Suprapubic skin (tissue), 4 donors: ENCODE measurements at regions not wholly inside any gene's neighbourhood (a gene's known extent, or its start where the extent isn't known, plus 50 kb on each side); places are given as distances from the start of the nearest gene placed in this dataset.

Source experiments
- EP300 ChIP-seq: sonication (generic); formaldehyde crosslinking; IDR thresholded peaks from one replicate; pipeline ENCODE4 v1.6.1; 2017; ENCODE audit warnings: antibody characterized with exemption
- POLR2A ChIP-seq, 2 donors: fragments of 450-650 bp; IDR thresholded peaks; one replicate each; pipeline ENCODE4 v1.6.1; 2017; ENCODE audit warnings: antibody characterized with exemption in 2 of 2, mild to moderate bottlenecking in 2 of 2, moderate library complexity in 2 of 2
- POLR2AphosphoS5 ChIP-seq, 3 donors: sonication (generic); formaldehyde crosslinking; IDR thresholded peaks; one replicate each; pipeline ENCODE4 v1.6.1; 2017; ENCODE audit warnings: antibody characterized with exemption in 3 of 3
- TF ChIP-seq, protein P1 (sequence below), 2 donors: fragments of 200-600 bp in 1 of 2; fragments of 450-650 bp in 1 of 2; sonication (generic) in 1 of 2; IDR thresholded peaks; one replicate each; pipeline ENCODE4 v1.5.1; 2016 to 2019; ENCODE audit warnings: antibody characterized with exemption in 2 of 2, mild to moderate bottlenecking in 1 of 2, moderate library complexity in 1 of 2

DNA sequence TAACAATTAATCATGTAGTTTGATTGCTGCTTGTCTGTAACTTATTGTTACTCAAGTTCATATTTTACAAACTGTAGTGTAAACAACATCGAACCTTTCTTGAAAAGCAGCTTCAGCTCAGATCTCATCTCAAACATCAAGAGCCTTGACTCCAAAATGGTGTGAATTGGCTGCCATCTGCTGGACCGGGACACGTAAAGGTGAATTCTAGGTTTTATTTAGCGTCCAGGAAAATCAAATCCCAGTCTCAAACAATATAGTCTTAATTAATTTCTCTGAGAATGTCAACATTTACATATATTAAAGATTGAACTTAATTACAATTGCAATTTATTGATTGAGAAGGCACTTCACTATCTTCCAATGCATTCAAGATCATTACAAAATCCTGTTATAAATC lies 453.0 kb downstream of the GALR1 start:
- TF ChIP-seq, protein P1, sequence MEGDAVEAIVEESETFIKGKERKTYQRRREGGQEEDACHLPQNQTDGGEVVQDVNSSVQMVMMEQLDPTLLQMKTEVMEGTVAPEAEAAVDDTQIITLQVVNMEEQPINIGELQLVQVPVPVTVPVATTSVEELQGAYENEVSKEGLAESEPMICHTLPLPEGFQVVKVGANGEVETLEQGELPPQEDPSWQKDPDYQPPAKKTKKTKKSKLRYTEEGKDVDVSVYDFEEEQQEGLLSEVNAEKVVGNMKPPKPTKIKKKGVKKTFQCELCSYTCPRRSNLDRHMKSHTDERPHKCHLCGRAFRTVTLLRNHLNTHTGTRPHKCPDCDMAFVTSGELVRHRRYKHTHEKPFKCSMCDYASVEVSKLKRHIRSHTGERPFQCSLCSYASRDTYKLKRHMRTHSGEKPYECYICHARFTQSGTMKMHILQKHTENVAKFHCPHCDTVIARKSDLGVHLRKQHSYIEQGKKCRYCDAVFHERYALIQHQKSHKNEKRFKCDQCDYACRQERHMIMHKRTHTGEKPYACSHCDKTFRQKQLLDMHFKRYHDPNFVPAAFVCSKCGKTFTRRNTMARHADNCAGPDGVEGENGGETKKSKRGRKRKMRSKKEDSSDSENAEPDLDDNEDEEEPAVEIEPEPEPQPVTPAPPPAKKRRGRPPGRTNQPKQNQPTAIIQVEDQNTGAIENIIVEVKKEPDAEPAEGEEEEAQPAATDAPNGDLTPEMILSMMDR (IDR thresholded peaks at IDR 0.05) = no peak
- TF ChIP-seq EP300 = no peak
- TF ChIP-seq POLR2AphosphoS5 (IDR thresholded peaks at IDR 0.05) = no peak
- TF ChIP-seq POLR2A (IDR thresholded peaks at IDR 0.05) = no peak
